BE2C (cell line): ENCODE measurements at regions not wholly inside any gene's neighbourhood (a gene's known extent, or its start where the extent isn't known, plus 50 kb on each side); places are given as distances from the start of the nearest gene placed in this dataset.
"Not testable (repeated sequence)": the region's sequence is repeated elsewhere in the genome, so short reads cannot be mapped to it uniquely, and the experiment has no call there.

Source experiments
- DNase-seq: peaks from one replicate; pipeline ENCODE4 v3.0.0-alpha.2; 2020
- H3K27me3 ChIP-seq: fragments of 250-450 bp; sonication (Bioruptor Pico); 2 replicates; pipeline ENCODE4 v1.5.1; 2020; ENCODE audit warnings: mild to moderate bottlenecking
- H3K36me3 ChIP-seq: fragments of 250-450 bp; sonication (Bioruptor Pico); 2 replicates; pipeline ENCODE4 v1.5.1; 2020; ENCODE audit warnings: mild to moderate bottlenecking
- H3K4me1 ChIP-seq: fragments of 250-450 bp; sonication (Bioruptor Pico); 2 replicates; pipeline ENCODE4 v1.5.1; 2020
- H3K4me3 ChIP-seq: 2 replicates; pipeline ENCODE4 v1.5.1; 2011; ENCODE audit warnings: low read depth, low read length
- H3K9me3 ChIP-seq: fragments of 250-450 bp; sonication (Bioruptor Pico); 2 replicates; pipeline ENCODE4 v1.5.1; 2020
- TF ChIP-seq, protein P1 (sequence below): IDR thresholded peaks from 2 replicates; pipeline ENCODE4 v1.5.1; 2012; ENCODE audit warnings: mild to moderate bottlenecking, low read depth, low read length

DNA sequence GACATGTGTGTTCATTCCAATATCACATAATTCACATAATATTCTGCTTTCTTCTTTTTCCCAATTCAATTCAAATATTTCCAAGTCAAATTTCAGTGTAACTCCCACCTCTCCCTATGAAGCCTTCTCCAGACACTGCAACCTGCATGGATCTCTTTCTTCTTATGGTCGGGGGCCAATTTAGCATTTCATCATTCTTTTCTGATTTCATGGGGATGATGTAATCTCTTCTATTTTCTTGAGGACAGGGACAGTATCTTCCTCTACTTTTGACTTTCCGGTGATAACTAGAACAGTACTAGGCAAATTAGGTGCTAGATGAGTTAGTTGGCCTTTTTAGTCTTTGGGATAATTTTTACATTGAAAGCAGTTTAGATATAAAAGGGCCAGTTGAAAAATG is 92.7 kb downstream of the CARTPT start:
- H3K9me3 ChIP-seq: no peaks in the 10 kb centered on the region
- peaks cover 22% of the 10 kb centered on the region for H3K4me1 ChIP-seq
- no peaks in the 10 kb centered on the region for H3K36me3 ChIP-seq
- no peak for DNase-seq
- H3K4me3 ChIP-seq: no peak overlapping the region
- TF ChIP-seq, protein P1, sequence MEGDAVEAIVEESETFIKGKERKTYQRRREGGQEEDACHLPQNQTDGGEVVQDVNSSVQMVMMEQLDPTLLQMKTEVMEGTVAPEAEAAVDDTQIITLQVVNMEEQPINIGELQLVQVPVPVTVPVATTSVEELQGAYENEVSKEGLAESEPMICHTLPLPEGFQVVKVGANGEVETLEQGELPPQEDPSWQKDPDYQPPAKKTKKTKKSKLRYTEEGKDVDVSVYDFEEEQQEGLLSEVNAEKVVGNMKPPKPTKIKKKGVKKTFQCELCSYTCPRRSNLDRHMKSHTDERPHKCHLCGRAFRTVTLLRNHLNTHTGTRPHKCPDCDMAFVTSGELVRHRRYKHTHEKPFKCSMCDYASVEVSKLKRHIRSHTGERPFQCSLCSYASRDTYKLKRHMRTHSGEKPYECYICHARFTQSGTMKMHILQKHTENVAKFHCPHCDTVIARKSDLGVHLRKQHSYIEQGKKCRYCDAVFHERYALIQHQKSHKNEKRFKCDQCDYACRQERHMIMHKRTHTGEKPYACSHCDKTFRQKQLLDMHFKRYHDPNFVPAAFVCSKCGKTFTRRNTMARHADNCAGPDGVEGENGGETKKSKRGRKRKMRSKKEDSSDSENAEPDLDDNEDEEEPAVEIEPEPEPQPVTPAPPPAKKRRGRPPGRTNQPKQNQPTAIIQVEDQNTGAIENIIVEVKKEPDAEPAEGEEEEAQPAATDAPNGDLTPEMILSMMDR: no peak
- H3K27me3 ChIP-seq: no peaks in the 10 kb centered on the region

DNA sequence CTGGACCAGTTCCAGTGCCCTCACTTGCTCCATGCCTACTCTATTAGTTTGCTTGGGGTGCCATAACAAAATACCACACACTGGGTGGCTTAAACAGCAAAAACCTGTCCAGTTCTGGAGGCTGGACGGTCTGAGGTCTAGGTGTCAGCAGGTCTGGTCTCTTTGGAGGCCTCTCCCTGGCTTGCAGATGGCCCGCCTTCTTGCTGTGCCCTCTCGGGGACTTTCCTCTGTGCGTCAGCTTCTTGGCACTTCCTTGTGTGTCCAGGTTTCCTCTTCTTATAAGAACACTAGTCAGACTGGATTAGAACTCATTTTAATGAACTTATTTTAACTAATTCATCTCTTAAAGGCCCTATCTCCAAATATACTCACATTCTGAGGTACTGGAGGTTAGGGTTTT is 97.2 kb downstream of the CARTPT start:
- no peaks in the 10 kb centered on the region for H3K27me3 ChIP-seq
- TF ChIP-seq, protein P1: no peak
- no peaks in the 10 kb centered on the region for H3K9me3 ChIP-seq
- no peaks in the 10 kb centered on the region for H3K36me3 ChIP-seq
- H3K4me1 ChIP-seq: no peaks in the 10 kb centered on the region
- H3K4me3 ChIP-seq: no peak overlapping the region
- no peak for DNase-seq

DNA sequence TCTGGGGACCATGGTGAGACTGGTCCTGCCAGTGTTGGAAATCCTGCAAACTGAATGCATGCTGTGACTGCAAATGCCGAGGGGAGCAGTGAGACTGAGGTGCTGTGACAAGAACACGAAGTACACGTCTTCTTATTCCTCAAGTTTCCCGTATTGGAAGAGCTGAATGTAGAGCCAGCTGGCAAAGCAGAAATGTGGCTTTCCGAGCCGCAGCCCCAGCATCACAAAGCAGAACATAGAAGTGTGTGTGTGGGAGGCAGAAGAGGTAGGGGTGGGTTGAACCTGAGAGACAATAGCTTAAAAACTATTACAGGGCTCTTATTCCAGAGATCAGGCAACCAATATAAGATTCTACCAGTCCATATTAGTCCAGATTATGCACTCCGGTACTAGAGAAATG is 98.8 kb downstream of the CARTPT start:
- no peak overlapping the region for H3K4me3 ChIP-seq
- TF ChIP-seq, protein P1: no peak
- no peak for DNase-seq
- no peaks in the 10 kb centered on the region for H3K9me3 ChIP-seq
- H3K4me1 ChIP-seq: no peaks in the 10 kb centered on the region
- no peaks in the 10 kb centered on the region for H3K27me3 ChIP-seq
- no peaks in the 10 kb centered on the region for H3K36me3 ChIP-seq

DNA sequence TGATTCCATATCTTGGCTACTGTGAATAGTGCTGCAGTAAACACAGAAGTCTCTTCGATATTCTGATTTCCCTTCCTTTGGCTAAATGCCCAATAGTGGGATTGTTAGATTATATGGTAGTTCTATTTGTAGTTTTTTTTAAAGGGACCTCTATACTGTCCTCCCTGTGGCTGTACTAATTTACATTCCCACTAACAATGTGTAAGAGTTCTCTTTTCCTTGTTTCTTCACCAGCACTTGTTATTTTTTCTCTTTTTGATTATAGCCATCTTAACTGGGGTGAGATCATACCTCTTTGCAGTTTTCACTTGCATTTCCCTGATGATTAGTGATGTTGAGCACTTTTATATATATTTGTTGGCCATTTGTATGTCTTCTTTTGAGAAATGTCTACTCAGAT is 102.0 kb downstream of the CARTPT start:
- no peaks in the 10 kb centered on the region for H3K27me3 ChIP-seq
- H3K36me3 ChIP-seq: no peaks in the 10 kb centered on the region
- H3K4me3 ChIP-seq: no peak overlapping the region
- no peaks in the 10 kb centered on the region for H3K9me3 ChIP-seq
- no peaks in the 10 kb centered on the region for H3K4me1 ChIP-seq
- DNase-seq: no peak
- TF ChIP-seq, protein P1: no peak

DNA sequence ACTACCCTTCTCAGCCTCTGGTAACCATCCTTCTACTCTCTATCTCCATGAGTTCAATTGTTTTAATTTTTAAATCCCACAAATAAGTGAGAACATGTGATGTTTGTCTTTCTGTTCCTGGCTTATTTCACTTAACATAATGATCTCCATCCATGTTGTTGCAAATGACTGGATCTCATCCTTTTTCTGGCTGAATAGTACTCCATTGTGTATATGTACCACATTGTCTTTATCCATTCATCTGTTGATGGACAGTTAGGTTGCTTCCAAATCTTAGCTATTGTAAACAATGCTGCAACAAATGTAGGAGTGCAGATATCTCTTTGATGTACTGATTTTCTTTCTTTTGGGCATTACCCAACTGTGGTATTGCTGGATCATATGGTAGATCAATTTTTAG is 103.0 kb downstream of the CARTPT start:
- not testable (repeated sequence) for H3K4me1 ChIP-seq, H3K4me3 ChIP-seq, H3K36me3 ChIP-seq, DNase-seq, H3K27me3 ChIP-seq, H3K9me3 ChIP-seq

DNA sequence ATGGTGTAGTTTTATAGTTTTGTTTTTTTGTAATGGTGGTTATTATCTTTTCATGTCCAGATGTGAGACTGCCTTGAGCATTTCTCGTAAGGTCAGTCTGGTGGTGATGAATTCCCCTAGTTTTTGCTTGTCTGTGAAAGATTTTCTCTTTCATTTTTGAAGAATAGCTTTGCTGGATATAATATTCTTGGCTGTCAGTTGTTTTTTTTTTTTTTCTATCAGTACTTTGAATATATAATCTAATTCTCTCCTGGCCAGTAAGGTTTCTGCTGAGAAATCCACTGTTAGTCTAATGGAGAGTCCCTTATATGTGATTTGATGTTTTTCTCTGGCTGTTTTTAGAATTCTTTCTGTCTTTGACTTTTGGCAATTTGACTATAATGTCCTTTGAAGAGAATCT is 106.9 kb downstream of the CARTPT start:
- Histone ChIP-seq H3K4me1 (peaks cover 12% of the 10 kb centered on the region), H3K4me3 (no peak overlapping the region), H3K9me3 (no peaks in the 10 kb centered on the region; the same call in 1 of the 2 replicates), H3K27me3 (no peaks in the 10 kb centered on the region), H3K36me3 (no peaks in the 10 kb centered on the region)
- TF ChIP-seq, protein P1: no peak
- no peak for DNase-seq

DNA sequence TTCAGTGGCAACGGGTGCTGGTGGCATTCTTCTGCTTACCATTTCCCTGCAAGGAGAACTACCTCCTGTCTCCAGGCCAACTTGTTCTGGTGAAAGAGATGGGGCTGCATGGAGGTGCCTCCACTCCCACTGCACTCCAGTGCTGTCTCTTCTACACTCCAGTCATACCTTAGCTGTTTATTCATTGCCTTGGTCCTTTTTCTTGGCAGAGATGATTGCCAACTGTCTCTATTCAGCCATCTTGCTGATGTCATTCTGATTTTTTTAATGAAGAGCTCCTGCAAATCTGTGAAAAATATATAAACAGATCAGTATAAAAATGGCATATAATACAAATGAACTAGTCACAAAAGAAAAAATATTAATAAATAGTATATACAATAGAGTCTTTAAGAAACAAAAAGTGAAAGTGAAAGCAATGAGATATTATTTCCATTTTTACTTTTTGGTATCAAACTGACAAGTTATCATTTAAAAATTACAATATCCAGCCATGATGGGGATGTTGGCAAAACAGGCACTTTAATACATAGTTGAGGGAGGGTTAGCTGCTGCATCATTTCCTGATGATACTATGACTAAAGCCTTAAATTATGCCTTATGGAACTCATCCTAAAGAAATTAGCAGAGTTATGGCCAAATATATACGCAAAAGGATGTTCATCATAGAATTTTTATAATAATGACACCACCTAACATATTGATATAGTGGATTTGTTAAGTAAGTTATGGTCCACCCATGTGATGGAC is 109.4 kb downstream of the CARTPT start:
- no peaks in the 10 kb centered on the region for H3K36me3 ChIP-seq
- no peak for DNase-seq

More for the DNA sequence above, 109.4 kb downstream of the CARTPT start:
- TF ChIP-seq, protein P1: no peak
- H3K9me3 ChIP-seq: no peaks in the 10 kb centered on the region; the same call in 1 of the 2 replicates
- H3K4me3 ChIP-seq: no peak overlapping the region
- no peaks in the 10 kb centered on the region for H3K27me3 ChIP-seq
- H3K4me1 ChIP-seq: peaks cover 19% of the 10 kb centered on the region
